OCI-LY7 (cell line): ENCODE measurements at regions not wholly inside any gene's neighbourhood (a gene's known extent, or its start where the extent isn't known, plus 50 kb on each side); places are given as distances from the start of the nearest gene placed in this dataset.

Source experiments
- EZH2phosphoT487 ChIP-seq: fragments of 200-600 bp; sonication (generic); IDR thresholded peaks from 2 replicates; pipeline ENCODE4 v1.6.1; 2018; ENCODE audit warnings: low read depth, borderline replicate concordance, mild to moderate bottlenecking, mixed run types, antibody characterized with exemption, low read length, moderate library complexity, mixed read lengths
- TF ChIP-seq, protein P1 (sequence below): fragments of 200-600 bp; sonication (generic); conservative IDR thresholded peaks from 2 replicates; pipeline ENCODE4 v1.5.1; 2014; ENCODE audit warnings: mild to moderate bottlenecking, antibody characterized with exemption, low read length, moderate library complexity, mixed read lengths

- TF ChIP-seq, protein P1, sequence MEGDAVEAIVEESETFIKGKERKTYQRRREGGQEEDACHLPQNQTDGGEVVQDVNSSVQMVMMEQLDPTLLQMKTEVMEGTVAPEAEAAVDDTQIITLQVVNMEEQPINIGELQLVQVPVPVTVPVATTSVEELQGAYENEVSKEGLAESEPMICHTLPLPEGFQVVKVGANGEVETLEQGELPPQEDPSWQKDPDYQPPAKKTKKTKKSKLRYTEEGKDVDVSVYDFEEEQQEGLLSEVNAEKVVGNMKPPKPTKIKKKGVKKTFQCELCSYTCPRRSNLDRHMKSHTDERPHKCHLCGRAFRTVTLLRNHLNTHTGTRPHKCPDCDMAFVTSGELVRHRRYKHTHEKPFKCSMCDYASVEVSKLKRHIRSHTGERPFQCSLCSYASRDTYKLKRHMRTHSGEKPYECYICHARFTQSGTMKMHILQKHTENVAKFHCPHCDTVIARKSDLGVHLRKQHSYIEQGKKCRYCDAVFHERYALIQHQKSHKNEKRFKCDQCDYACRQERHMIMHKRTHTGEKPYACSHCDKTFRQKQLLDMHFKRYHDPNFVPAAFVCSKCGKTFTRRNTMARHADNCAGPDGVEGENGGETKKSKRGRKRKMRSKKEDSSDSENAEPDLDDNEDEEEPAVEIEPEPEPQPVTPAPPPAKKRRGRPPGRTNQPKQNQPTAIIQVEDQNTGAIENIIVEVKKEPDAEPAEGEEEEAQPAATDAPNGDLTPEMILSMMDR, result no peak
- no peak for TF ChIP-seq EZH2phosphoT487
Observed at GRCh38 chr1:99482750-99483149, 163.2 kb upstream of the PALMD start.
